Lung (tissue), 11 donors: ENCODE measurements at regions not wholly inside any gene's neighbourhood (a gene's known extent, or its start where the extent isn't known, plus 50 kb on each side); places are given as distances from the start of the nearest gene placed in this dataset.

ENCODE experiments used
- ATAC-seq: fragments of 200-7000 bp; cut with Tn5 transposase; one replicate; pipeline ENCODE4 v1.9.1; 2020; ENCODE audit warnings: moderate number of reproducible peaks; ENCODE audit not compliant: insufficient read depth, low FRiP score
- DNase-seq, 3 donors: peaks; one replicate each; pipeline ENCODE4 v3.0.0-alpha.2; 2013 to 2017
- H3K27ac ChIP-seq, 2 donors: one replicate each; pipeline ENCODE4 v1.5.1; 2013; ENCODE audit warnings: mild to moderate bottlenecking in 2 of 2, moderate library complexity in 2 of 2, control low read depth in 1 of 2, inconsistent platforms in 1 of 2, low read depth in 1 of 2, low read length in 1 of 2
- H3K27me3 ChIP-seq, 3 donors: one replicate each; pipeline ENCODE4 v1.5.1; 2013; ENCODE audit warnings: low read length in 2 of 3; ENCODE audit not compliant: control insufficient read depth in 3 of 3, insufficient read depth in 3 of 3
- H3K36me3 ChIP-seq, 4 donors: one replicate each; pipeline ENCODE4 v1.5.1; 2013; ENCODE audit warnings: low read length in 4 of 4, mild to moderate bottlenecking in 1 of 4, moderate library complexity in 1 of 4; ENCODE audit not compliant: control insufficient read depth in 4 of 4, insufficient read depth in 4 of 4
- H3K4me1 ChIP-seq, 5 donors: one replicate each; pipeline ENCODE4 v1.5.1; 2013; ENCODE audit warnings: low read length in 5 of 5, mild to moderate bottlenecking in 2 of 5, moderate library complexity in 1 of 5; ENCODE audit not compliant: control insufficient read depth in 5 of 5, insufficient read depth in 5 of 5
- H3K4me3 ChIP-seq: one replicate; pipeline ENCODE4 v1.5.1; 2013; ENCODE audit warnings: mild to moderate bottlenecking, control low read depth, moderate library complexity
- H3K9ac ChIP-seq, 2 donors: one replicate each; pipeline ENCODE4 v1.5.1; 2013; ENCODE audit warnings: low read length in 2 of 2, control low read depth in 1 of 2; ENCODE audit not compliant: insufficient read depth in 1 of 2
- H3K9me3 ChIP-seq, 4 donors: one replicate each; pipeline ENCODE4 v1.5.1; 2013; ENCODE audit warnings: low read length in 3 of 4, mild to moderate bottlenecking in 1 of 4, moderate library complexity in 1 of 4; ENCODE audit not compliant: control insufficient read depth in 4 of 4, insufficient read depth in 3 of 4
- WGBS, 2 donors: extraction: QIAGEN DNeasy Blood & Tissue Kit; methylation state at CpG; one replicate each; pipeline ENCODE4 v1.1.7; 2013; 5-methylcytosine and 5-hydroxymethylcytosine counted together
- TF ChIP-seq, protein P1 (sequence below): IDR thresholded peaks from 2 replicates; pipeline ENCODE4 v1.5.1; 2012; ENCODE audit warnings: mild to moderate bottlenecking; ENCODE audit errors: control extremely low read depth, extremely low read depth
- donor health status: control.
- donor health status: control.
- donor health status: Bipolar disorder and iron deficiency.
- donor health status: healthy.
- donor health status: DM: yes; HTN: yes; CAD: no.

DNA sequence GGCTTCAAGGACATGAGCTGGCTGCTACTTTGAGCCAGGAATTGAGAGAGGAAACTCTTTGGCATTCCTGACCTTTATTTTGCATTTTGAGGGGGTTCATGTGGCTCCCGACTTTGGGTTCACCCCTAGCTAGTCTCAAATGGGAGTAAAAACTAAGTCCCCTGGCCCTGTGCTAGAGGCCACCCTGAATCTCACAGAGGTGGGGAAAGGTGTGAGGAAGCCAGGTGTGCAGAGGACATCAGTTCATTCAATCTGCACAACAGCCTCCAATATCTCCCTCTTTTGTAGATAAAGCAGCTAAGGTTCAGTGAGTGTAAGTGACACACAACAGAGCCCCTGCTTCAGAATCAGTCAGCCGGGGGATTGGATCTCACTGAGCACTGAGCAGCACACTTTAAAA is 325.7 kb downstream of the DCDC2C start:
- no peaks in the 10 kb centered on the region for H3K4me1 ChIP-seq
- no peak overlapping the region for H3K4me3 ChIP-seq
- ATAC-seq (no peak), DNase-seq (no peak)
- H3K9ac ChIP-seq = no peak overlapping the region
- no peaks in the 10 kb centered on the region for H3K36me3 ChIP-seq
- WGBS, 2 donors = 74 to 78% methylated on average over 2 of the region's 2 CpGs
- no peaks in the 10 kb centered on the region for H3K27me3 ChIP-seq
- H3K27ac ChIP-seq = no peak overlapping the region
- TF ChIP-seq, protein P1, sequence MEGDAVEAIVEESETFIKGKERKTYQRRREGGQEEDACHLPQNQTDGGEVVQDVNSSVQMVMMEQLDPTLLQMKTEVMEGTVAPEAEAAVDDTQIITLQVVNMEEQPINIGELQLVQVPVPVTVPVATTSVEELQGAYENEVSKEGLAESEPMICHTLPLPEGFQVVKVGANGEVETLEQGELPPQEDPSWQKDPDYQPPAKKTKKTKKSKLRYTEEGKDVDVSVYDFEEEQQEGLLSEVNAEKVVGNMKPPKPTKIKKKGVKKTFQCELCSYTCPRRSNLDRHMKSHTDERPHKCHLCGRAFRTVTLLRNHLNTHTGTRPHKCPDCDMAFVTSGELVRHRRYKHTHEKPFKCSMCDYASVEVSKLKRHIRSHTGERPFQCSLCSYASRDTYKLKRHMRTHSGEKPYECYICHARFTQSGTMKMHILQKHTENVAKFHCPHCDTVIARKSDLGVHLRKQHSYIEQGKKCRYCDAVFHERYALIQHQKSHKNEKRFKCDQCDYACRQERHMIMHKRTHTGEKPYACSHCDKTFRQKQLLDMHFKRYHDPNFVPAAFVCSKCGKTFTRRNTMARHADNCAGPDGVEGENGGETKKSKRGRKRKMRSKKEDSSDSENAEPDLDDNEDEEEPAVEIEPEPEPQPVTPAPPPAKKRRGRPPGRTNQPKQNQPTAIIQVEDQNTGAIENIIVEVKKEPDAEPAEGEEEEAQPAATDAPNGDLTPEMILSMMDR = no peak
- H3K9me3 ChIP-seq = no peaks in the 10 kb centered on the region

DNA sequence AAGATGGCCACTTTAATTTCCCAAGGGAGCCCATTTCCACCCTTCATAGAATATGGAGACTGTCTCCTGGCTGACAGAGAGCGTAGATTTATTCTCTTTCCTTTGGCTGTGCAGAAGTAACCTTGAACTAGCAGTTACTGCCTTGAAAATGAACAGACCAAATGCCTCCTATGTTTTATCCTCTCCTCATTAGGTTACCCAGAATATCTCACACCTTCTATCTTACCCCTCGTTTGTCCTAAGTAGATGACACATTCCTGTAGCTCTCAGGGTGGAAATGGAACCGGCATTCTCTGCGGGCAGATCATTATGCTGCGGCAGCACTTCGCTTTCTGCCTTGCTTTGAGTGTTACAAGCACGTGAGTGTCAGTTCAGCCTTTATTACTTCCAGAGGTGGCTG is 336.5 kb downstream of the DCDC2C start:
- Histone ChIP-seq H3K4me3 (no peak overlapping the region), H3K9ac (no peak overlapping the region), H3K9me3 (peaks cover 0 to 11% (median 1%) of the 10 kb centered on the region in 4 donors), H3K27ac (no peak overlapping the region), H3K4me1 (peaks cover 0 to 11% (median 0%) of the 10 kb centered on the region in 5 donors), H3K36me3 (no peaks in the 10 kb centered on the region), H3K27me3 (no peaks in the 10 kb centered on the region)
- peak in 1 of 3 donors; percentile 13 for DNase-seq
- TF ChIP-seq, protein P1 = no peak
- 60 to 75% methylated on average over 7 of the region's 7 CpGs for WGBS, 2 donors
- no peak for ATAC-seq

DNA sequence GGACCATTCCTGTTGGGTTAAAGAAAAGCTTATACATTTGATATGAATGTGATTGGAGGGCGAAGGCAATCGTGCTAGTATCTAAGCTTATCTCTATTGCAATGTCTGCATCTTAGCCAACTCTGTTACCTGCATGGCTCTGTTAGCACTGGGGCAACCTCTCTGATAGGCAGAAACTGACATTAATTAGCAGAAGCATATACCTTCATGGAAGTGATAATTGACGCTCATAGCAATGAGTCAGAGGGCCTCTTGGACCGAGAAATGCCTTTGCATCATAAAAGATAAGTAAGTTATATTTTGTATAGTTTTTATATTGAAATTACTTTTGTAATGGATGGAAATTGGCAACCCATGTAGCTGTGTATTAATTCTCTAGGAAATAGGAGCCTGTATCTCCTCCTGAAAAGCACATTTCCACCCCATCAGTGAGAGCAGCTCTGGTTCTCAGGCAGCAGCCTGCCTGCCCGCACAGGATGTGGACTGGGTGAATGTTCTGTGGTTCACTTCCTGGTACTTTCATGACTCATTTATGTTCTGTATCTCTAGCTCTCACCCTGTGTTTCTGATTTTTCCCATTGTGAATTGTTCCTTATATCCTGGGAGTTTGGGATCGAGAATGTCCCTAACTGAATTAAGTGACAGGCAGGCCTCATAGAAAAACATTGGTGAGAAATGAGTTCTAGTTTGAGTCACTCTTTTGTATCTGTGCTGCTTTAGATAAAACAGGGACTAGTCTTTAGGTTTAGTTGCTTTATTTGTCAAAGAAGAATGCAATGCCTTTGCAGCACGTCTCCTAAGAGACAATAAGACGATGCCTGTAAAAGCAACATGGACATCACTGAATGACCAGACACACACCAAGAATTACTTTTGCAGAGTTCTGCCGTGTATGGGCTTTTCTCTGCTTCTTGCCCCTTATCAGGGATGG is 344.9 kb downstream of the DCDC2C start:
- TF ChIP-seq, protein P1 = no peak
- 64 to 66% methylated on average over 9 of the region's 9 CpGs for WGBS, 2 donors
- no peaks in the 10 kb centered on the region for H3K36me3 ChIP-seq
- no peak overlapping the region for H3K4me3 ChIP-seq
- H3K27me3 ChIP-seq = no peaks in the 10 kb centered on the region
- peaks cover 0 to 2% (median 0%) of the 10 kb centered on the region in 5 donors for H3K4me1 ChIP-seq
- H3K9me3 ChIP-seq = peaks cover 0 to 3% (median under 1%) of the 10 kb centered on the region in 4 donors
- ATAC-seq (no peak), DNase-seq (no peak)
- no peak overlapping the region for H3K27ac ChIP-seq
- H3K9ac ChIP-seq = no peak overlapping the region
